ENCODE measurements at regions not wholly inside any gene's neighbourhood (a gene's known extent, or its start where the extent isn't known, plus 50 kb on each side); places are given as distances from the start of the nearest gene placed in this dataset.
A peak's percentile ranks its signal among the peaks of the same experiment; 100 is the strongest.

- peaks cover 11% of the 10 kb centered on the region for H4K20me1 ChIP-seq (ENCODE audit: insufficient read depth, low read length)
- H3K4me3 ChIP-seq (replicated peaks in 1 of 3; ENCODE audit: insufficient read depth in 1 of 3, low read depth in 2 of 3, low read length in 3 of 3) = no peak overlapping the region
- H2AFZ ChIP-seq (ENCODE audit: low read length) = no peak overlapping the region
- H3K36me3 ChIP-seq (replicated peaks in 1 of 2; ENCODE audit: control insufficient read depth in 1 of 2, insufficient read depth in 2 of 2, low read length in 2 of 2) = no peaks in the 10 kb centered on the region
- CTCF ChIA-PET (ENCODE audit: low intra/inter-chr PET ratio, low total read pairs) = no interaction called here
- H3K9ac ChIP-seq (ENCODE audit: insufficient read depth, low read depth, low read length) = no peak overlapping the region
- H3K79me2 ChIP-seq (ENCODE audit: insufficient read depth, low read length) = no peaks in the 10 kb centered on the region
- DNase-seq (ENCODE audit: low spot score) = no peak
- POLR2A ChIA-PET = no interaction called here
- no peak overlapping the region for H3K27ac ChIP-seq (ENCODE audit: extremely low read length, insufficient read depth, low read length)
- peaks cover 14 to 17% of the 10 kb centered on the region in 2 experiments for H3K27me3 ChIP-seq (ENCODE audit: control insufficient read depth in 1 of 2, insufficient read depth in 2 of 2, low read length in 2 of 2)
- H3K9me3 ChIP-seq (ENCODE audit: low read length) = no peaks in the 10 kb centered on the region
- FAIRE-seq = no peak
- TF ChIP-seq ZNF768 (CRISPR knock-in tag; IDR thresholded peaks at IDR 0.05) = peak; percentile 98
- TF ChIP-seq ZNF235 (CRISPR knock-in tag; IDR thresholded peaks at IDR 0.05; ENCODE audit: borderline replicate concordance) = no peak
- TF ChIP-seq ZFP36L1 (CRISPR knock-in tag; IDR thresholded peaks at IDR 0.05) = no peak
- TF ChIP-seq RFX3 (CRISPR knock-in tag; IDR thresholded peaks at IDR 0.05) = no peak
- no peaks in the 10 kb centered on the region for H3K4me1 ChIP-seq (ENCODE audit: insufficient read depth, low read length)
- H3K4me2 ChIP-seq (ENCODE audit: low read depth, low read length) = no peak overlapping the region
- BruUV-seq (replicated peaks) = no TSS peak
- no peak for ATAC-seq
- WGBS (ENCODE audit: low lambda C conversion rate) = 63% methylated on average over 18 of the region's 18 CpGs
- in situ Hi-C loops (cut with HindIII; ENCODE audit: extremely low pct_ligation_motif_present, low pct_unique_long_range_greater_than_20kb) = no loop called here
- intact Hi-C loops (cut with micrococcal nuclease; ENCODE audit: unreplicated experiment) = no loop called here
Observed at GRCh38 chr16:85429776-85430522, 183.2 kb upstream of the GSE1 start.

GRCh38 chr16:85430523-85431421, 182.3 kb upstream of the GSE1 start:
- Histone ChIP-seq H3K4me3 (replicated peaks in 1 of 3; ENCODE audit: insufficient read depth in 1 of 3, low read depth in 2 of 3, low read length in 3 of 3) (no peak overlapping the region), H3K4me2 (ENCODE audit: low read depth, low read length) (no peak overlapping the region), H3K27me3 (ENCODE audit: control insufficient read depth in 1 of 2, insufficient read depth in 2 of 2, low read length in 2 of 2) (peaks cover 14 to 16% of the 10 kb centered on the region in 2 experiments; a peak in 4 of 5 replicates), H3K9ac (ENCODE audit: insufficient read depth, low read depth, low read length) (no peak overlapping the region), H3K4me1 (ENCODE audit: insufficient read depth, low read length) (peaks cover 2% of the 10 kb centered on the region; the same call in 1 of the 2 replicates), H4K20me1 (ENCODE audit: insufficient read depth, low read length) (peaks cover 11% of the 10 kb centered on the region), H3K9me3 (ENCODE audit: low read length) (no peaks in the 10 kb centered on the region), H2AFZ (ENCODE audit: low read length) (no peak overlapping the region), H3K36me3 (replicated peaks in 1 of 2; ENCODE audit: control insufficient read depth in 1 of 2, insufficient read depth in 2 of 2, low read length in 2 of 2) (no peaks in the 10 kb centered on the region), H3K27ac (ENCODE audit: extremely low read length, insufficient read depth, low read length) (no peak overlapping the region), H3K79me2 (ENCODE audit: insufficient read depth, low read length) (no peaks in the 10 kb centered on the region)
- no peak for ATAC-seq
- WGBS (ENCODE audit: low lambda C conversion rate) = 77% methylated on average over 28 of the region's 37 CpGs
- intact Hi-C loops (cut with micrococcal nuclease; ENCODE audit: unreplicated experiment) (no loop called here), in situ Hi-C loops (cut with HindIII; ENCODE audit: extremely low pct_ligation_motif_present, low pct_unique_long_range_greater_than_20kb) (no loop called here)
- no peak for DNase-seq (ENCODE audit: low spot score)
- CTCF ChIA-PET (ENCODE audit: low intra/inter-chr PET ratio, low total read pairs) = no interaction called here
- TF ChIP-seq MAX (IDR thresholded peaks at IDR 0.05) (0 out of 2 replicates have a peak, but pooled peaks have one; percentile 16), ZNF563 (CRISPR knock-in tag; IDR thresholded peaks at IDR 0.05) (0 out of 2 replicates have a peak, but pooled peaks have one; percentile 22), MTA1 (CRISPR knock-in tag; IDR thresholded peaks at IDR 0.05; ENCODE audit: borderline replicate concordance) (peak; percentile 20; the same call in 1 of the 2 replicates), HNF1B (CRISPR knock-in tag; IDR thresholded peaks at IDR 0.05) (no peak)
- no peak for FAIRE-seq
- BruUV-seq (replicated peaks) = no TSS peak
- POLR2A ChIA-PET = no interaction called here
